Activated naive CD4-positive, alpha-beta T cell treated with Interleukin-2 at 50 U/mL for 16 hours (primary cell): ENCODE measurements at regions not wholly inside any gene's neighbourhood (a gene's known extent, or its start where the extent isn't known, plus 50 kb on each side); places are given as distances from the start of the nearest gene placed in this dataset.
"Not testable (repeated sequence)": the region's sequence is repeated elsewhere in the genome, so short reads cannot be mapped to it uniquely, and the experiment has no call there.

Source experiments
- DNase-seq: peaks from one replicate; pipeline ENCODE4 v3.0.0-alpha.2; 2020

DNA sequence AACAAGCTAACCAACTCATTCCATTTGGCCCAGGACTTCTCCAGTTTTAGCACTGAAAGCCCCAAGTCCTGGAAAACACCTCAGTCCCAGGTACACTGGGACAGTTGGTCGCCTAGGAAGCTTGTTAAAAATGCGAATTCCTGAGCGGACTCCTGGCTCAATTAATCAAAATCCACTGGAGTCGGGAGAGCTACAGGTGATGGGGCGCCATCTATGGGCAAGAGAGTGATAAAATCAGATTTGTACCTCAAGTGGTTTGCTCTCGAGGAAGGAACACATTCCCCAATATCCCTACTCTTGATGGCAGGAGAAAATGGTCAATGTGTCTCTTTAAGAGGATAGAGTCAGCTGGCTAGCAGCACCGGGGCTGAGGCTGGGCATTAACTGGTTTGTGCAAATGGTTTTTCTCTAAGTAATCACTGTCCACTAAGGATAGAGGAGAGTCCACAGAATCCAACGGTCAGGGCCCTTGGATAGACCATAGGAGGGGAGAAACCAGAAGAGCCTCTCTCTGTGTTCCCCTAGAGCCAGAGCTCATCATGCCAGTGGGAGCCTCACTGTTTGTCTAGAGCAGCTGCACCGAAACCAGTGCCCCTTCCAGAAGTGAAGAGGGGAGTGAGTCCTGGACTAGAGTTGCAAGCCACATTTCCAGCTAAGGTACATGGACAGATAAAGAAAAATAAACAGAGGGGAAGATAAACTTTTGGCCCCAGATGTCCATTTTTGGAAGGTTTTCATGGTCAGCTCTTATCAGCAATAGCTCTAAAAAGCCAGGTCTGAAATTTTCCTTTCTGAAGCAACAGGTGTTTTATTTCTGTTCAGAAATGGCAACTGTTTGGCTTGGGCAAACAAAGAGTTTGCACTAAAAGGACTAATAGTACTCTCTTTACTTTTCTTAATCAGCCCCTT is 148.5 kb downstream of the TENT5C start:
- peak; percentile 37 for DNase-seq

DNA sequence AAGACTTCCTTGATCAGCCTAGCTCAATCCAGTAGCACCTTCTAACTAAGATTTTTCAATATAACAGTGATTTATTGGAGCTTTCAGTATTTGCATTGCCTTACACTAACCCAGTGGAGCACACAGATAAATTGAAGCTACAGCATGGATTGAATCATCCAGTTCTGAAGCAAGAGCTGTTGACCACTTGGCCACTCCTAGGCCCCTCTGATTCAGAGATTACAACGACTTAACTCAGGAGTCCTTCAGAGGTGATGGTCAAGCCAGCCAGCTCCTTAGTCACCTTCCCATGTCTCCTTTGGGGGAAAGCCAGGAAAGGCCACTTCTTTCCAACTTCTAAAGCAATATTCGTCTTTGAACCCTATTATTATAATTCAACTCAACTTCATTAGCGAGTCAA is 151.8 kb downstream of the TENT5C start:
- no peak for DNase-seq

DNA sequence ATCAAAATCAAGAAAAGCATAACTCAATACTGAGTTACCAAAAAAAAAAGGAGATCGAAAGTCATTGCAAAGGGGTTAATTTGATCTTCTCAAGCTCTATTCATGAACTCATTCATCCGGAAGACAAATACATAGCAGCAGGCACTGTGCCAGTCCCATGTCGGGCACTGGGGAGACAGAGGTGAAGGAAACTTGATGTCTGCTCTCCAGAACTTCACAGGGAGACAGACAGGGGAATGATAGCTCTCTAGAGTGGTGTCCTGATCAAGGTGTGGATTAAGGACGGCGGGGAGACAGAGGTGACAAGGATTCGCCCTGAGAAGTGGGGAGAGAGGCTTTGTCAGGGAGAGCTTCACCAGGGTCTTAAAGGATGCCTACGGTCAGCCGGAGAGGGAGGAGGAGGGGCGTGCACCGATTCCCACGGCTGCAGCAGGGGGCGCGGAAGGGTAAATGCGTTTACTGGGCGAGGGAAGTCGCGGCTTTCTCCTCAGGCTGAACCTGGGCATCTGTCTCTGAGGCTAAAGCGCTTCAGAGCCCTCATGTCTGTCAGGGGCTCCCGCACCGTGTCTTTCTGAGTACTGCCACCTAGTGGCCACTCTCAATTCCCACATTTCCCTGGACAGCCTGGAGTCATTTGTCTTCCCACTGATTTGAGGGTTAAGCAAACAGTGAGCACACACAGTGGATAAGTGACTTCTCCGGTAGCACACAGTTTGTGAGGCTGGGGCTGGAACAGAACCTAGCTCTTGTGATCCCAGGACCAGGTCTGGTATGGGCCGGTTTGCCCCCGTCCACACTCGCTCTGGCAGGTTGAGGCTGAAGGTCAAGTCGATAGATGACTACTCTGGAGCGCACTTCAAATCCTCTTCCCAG is 152.8 kb downstream of the TENT5C start:
- DNase-seq, result peak; percentile 66

DNA sequence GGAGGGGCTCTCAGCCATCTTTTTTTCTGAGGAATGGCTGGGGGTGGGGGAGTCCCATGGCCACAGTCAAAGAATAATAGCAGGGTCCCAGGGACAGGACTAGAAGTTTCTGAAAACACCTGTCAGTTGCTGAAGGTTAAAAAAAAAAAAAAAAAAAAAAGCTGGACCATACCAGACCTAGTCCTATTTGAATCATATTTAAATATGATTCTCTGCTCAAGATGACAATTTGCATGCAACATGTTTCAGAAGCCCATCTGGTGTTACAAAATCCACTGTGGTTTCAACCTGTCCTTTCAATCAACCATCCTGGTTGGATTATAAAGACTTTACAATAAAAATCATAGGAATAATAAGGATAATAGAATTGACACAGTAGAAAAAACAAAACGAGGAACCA is 153.7 kb downstream of the TENT5C start:
- DNase-seq, result no peak

DNA sequence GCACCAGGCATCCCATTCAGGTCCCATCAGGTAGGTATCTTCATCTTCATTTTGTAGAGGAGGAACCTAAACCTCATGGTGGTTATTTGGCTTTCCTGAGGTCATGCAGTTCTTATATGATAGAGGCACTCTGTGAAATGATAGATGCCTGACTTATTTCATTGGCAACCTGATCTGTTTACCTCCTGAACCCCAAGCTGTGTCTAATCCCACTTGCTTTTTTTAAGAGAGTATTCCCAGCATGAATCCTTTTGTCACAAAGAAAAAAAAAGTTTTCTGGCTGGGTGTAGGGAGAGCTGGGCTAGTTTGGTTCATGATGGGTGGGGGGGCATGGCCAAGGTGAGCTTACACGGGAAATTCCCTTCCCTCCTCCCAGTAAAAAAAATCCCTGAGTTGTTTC is 154.2 kb downstream of the TENT5C start:
- DNase-seq, result no peak

DNA sequence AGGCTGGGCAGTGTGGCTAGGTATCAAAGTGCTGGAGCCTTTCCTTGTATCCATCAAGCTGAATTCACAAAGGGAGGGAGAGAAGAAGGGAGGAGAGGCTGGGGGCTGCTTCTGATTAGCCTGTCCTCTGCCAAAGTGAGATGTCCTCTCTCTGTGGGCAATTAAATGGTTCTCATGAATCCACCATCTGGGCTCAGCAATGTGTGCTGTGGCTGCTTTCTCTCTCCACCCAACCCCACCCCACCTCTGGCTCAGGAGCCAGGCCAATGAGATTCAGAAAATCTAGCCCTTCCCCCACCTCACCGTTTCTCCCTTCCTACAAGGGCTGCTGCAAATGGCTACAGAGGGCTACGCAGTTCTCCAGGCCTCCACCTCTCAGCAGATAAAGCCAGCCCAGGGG is 154.6 kb downstream of the TENT5C start:
- no peak for DNase-seq

DNA sequence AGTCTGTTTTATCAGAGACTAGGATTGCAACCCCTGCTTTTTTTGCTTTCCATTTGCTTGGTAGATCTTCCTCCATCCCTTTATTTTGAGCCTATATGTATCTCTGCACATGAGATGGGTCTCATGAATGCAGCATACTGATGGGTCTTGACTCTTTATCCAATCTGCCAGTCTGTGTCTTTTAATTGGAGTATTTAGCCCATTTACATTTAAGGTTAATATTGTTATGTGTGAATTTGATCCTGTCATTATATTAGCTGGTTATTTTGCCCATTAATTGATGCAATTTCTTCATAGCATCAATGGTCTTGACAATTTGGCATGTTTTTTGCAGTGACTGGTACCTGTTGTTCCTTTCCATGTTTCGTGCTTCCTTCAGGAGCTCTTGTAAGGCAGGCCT is 161.7 kb downstream of the GDAP2 start:
- not testable (repeated sequence) for DNase-seq

DNA sequence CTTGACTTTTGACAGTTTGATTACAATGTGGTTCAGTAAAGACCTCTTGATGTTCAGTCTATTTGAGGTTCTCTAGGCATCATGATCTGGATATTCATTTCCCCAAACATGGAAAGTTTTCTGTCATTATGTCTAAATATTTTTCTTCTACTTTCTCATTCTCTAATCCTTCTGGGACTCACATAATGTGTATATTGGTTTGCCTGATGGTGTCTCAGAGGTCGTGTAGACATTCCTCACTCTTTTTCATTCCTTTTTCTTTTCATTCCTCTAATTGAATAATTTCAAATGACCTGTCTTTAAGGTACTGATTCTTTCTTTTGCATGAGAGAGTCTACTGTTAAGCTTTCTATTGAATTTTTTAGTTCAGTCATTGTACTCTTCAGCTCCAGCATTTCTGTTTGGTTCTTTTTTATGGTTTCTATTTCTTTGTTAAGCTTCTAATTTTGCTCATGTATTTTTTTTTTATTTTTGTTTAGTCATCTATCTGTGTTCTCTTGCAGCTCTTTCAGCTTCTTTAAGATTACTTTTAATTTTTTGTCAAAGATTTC is 158.4 kb downstream of the GDAP2 start:
- DNase-seq, result no peak

DNA sequence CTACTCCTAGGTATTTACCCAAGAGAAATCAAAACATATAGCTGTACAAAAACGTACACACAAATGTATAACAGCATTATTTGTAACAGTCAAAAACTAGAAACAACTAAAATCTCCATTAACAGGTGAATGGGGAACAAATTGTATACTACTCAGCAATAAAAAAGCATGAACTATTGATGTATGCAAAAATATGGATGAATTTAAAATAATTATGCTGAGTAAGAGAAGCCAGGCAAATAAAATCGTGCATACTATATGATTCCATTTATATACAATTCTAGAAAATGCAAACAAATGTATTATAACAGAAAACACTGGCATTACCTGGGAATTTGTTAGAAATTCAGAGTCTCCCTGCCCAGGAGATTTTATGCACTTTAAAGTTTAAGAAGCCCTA is 150.1 kb downstream of the GDAP2 start:
- DNase-seq, result no peak

DNA sequence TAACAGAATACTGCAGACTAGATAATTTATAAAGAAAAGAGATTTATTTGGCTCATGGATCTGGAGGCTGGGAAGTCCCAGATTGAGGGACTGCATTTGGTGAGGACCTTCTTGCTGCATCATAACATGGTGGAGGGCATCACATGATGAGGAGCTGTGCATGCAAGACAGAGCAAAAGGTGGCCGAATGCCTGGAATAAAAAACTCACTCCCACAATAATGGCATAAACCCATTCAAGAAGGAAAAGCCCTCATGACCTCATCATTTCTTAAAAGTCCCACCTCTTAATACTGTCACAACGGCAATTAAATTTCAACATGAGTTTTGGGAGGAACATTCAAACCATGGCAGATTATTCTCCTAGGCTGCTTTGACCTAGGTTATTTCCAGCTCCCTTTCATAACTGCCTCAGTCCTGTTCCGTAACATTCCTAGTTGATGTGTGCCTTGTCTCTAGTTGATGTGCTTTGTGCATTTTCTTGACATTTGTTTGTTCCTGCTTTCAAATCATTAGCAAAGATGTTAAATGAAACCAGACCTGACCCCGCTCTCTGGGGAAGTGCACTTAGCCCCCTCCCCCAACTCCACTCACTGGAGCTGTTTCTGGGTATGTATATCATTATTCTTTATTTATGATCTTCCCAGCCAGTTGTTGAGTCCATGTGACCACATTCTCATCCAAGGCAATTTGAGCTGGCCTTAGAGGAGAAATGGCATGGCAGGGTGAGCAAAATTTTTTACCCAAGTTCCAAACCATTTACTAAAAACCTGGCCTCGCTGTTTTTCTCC is 148.5 kb downstream of the GDAP2 start:
- no peak for DNase-seq

DNA sequence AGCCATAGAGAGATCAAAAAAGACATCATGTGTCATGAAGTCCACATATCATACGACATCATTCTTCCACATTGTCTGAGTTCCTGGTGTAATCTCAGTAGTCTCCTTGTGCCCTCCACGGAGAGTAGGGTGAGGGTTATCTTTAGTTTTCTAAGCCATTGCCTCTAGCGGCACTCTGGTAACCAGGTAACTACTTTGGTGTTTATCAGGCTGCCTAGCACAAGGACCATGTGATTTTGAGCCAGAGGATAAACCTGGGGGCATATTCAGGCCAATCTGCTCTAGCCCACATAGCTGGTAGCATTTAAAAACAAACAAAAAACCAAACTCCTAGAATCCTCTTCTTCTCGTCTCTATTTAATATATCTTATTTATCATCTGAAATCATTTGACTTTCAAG is 147.4 kb downstream of the GDAP2 start:
- no peak for DNase-seq

DNA sequence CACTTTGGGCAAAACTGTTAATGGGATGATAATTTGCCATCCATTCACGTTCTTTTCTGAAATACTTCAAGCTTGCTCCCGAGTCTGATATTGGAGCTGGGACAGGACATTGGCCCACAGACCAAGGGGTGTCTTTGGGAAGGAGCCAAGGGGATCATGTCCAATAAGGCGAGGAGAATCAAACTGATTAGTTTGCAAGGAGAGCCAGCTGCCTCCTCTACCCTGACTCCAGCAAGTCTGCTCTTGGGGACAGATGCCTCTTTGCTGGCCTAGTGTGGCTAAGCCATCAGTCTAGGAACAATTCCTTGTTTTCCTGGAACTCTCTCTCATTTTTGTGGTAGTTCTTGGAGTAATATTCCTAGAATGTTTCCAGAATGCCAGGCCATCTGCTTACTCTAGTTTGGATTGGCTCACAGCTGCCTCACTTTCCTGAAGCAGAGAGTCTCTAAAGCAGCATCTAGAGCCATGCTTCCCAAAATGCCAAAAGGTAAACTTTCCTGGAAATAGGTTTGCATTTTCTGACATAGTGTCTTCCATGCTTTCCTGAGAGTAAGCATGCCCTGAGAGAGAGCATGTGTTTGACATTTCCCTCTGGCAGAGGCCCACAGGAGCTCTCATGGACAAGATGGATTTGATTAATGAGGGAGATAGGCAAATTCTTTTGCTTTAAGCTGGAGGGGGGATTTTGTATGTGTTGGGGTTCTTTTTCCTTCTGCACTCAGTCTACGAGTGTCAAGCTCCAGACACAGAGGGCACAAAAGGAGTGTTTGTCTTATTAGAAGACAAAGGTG is 145.6 kb downstream of the GDAP2 start:
- no peak for DNase-seq

DNA sequence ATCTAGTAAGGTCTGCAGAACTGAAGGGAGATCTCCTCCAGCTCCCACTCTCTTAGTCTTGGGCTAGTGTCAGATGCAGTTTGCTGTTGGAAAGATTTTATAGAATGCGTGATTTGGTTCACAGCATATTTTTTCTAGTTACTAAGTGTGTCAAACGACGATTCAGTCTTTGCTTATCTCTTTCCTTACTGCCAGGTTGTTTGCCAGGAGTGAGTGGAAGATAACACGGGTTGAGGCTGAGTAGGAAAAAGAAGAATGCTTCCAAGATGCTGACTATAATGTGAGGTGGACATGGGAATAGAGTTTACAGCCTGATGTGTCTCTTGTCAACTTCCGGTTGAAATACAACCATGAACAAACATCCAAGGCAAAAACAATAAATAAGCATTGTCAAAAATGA is 141.4 kb downstream of the GDAP2 start:
- no peak for DNase-seq

DNA sequence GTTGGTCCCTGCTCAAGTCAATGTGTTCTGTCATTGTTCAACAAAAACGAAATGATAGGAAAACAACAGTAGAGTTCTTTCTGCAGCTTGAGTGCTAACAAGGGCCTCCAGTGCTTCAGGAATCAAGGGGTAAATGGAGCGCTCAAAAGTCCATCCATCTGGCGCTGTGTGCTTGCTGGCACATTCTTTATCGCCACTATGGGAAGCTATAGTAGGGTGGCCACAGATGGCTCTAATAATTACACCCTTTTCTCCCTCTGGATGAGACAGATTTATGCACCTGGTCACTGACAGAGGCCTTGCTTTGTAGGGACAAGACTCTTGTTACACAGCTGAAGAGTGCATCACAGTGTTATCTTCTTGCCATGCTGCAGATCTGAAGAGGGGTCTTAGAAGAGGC is 136.0 kb downstream of the GDAP2 start:
- no peak for DNase-seq

DNA sequence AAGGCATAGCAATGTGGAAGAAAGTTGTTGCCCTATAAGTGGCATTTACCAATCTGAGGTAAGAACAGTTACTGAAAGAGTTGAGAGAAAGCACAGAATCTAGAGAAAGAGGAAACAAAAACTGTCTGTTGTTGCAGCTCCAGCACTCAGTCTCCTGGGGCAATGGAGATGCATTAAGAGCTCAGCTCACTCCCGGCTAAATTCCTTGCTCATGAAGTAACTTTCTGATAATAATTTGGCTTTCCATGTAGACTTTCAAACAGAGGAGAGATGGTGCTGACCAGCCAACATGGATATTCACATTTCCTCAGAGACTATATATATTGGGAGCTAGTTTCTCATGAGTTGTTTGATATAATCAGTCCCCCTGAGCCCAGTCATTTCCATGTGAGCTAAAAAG is 135.3 kb downstream of the GDAP2 start:
- DNase-seq, result no peak

DNA sequence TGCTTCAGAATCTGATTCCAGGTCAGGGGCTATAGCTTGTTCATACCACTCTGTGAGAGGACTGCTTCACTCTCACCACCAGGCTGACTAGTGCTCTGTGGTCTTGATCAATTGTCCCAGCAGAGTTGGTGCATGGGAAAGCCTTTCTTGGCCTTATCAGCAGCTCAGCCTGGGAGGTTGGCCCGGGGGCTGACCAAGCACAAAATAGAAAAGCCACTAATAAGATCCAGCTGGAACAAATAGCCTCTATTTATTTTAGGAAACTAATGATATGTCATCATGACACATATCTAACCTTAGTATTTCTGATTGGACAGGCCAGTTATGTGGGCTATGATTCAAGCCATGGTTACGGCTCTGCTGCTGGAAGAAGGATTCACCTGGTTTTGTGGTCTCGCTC is 134.2 kb downstream of the GDAP2 start:
- no peak for DNase-seq

DNA sequence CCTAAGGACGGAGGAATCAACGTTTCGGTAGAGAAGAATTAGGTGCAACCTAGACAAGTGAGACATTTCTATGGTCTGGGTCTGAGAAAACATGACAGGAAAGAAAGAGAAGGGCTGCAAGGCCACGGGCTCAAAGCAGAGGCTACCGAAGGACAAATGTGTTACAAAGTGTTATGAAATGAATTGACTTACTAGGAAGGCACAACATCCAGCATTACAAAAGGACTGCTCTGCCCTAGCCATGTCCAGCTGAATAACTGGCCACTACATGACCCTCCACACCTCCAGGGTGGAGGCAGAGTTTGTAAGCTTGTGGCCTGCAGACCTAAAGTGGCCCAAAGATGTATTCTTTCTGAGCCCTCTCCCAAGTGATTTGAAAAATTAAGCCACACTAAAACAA is 133.6 kb downstream of the GDAP2 start:
- no peak for DNase-seq

DNA sequence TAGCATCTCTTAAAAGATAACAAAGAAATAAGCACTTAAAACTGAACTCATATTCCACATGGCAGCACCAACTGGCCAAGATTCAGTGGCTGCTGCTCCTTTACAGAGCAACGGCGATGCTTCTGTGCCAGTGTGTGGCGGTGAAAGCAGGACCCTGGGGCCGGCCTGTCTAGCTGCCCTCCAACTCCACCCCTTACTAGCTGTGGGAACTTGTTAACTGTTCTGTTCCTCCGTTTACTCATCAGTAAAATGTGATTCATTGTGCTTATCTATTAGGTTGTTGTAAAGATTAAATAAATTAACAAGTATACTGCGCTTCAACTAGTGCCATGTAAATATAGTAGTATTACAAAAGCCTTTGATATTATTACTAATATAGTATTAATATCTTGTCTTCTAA is 133.2 kb downstream of the GDAP2 start:
- DNase-seq, result no peak

DNA sequence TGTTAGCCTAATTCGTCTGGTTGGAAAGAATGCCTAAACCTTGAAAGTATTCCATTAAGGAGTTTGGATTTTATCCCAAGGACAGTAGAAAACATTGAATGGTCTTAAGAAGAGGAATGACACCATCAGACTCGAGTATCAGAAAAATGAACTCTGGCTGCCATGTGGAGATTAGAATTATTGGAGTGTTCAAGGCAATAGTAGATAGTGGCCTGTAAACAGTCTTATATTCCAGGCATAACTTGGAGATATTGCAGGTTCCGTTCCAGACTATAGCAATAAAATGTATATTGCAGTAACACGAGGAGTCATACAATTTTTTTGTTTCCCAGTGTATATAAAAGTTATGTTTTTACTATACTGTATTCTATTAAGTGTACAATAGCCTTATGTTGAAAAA is 130.9 kb downstream of the GDAP2 start:
- no peak for DNase-seq

DNA sequence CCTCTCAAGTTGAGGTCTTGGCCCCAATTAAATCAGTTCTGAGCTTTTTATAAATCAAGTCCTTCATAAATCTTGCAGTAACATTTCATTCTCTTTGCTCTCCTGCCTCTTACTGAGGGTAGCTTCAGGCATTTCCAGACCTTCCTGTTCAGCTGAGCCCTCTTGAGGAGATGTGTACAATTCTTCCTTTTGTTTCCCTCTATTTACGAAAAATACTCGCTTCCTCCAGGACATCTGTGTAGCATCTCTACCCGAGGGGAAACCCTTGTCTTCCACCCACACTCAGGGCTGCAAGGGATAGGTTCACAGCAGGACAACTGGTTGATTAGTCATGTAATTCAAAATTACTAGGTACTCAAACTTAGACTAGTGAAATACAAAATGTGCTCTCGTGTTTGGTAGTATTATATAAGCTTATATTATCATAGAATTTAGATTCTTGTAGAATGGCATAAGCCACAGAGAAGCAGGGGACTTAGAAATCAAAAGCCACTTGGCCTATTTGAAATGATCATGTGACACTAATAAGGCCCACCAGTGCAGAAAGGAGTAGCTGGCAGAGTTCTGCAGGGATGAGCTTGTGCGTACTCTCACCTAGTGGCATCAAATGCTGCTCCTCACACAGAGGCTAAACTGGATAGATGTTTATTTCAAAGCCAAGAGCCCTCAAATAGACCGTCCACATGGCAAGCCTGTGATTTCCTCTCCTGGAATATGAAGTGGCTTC is 126.7 kb downstream of the GDAP2 start:
- DNase-seq, result no peak

DNA sequence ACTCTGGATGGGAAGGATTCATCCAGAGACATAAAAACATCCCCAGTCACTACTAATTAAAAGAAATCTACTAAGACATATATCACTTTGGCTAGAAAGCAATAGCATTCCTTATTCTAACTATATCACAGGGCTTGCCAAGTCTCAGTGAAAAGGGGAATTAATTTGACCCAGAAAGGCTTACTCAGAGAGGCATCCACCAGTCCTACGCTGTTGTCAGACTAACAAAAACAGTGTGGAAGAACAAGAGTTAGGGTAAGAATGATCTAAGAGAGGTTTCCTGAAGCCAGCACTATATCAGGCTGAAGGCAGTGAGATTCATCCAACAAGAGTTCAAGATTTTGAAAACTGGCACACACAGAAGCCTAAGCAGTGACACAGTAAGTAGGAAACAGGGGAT is 126.1 kb downstream of the GDAP2 start:
- DNase-seq, result no peak
